ENCODE measurements at regions not wholly inside any gene's neighbourhood (a gene's known extent, or its start where the extent isn't known, plus 50 kb on each side); places are given as distances from the start of the nearest gene placed in this dataset.

DNA sequence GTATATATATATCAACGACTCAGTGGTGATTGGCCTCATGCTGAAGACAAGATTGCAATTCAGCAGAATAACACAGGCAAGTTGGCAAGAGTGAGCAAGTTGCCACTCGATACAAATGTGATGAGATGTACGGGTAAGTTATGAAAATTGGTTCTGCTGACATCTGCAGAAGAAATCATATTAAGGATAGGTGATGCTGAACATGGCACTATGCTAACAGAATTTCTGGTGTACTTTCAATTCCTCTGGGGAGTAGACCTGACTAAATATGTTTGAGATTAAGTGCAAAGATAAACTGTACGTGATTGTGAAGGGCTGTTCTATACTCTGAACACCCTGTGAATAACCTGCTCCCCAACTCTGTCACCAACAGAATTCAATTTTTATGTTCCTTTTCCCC lies 758.2 kb downstream of the TBC1D32 start:
- Histone ChIP-seq H3K27me3 (ENCODE audit: control insufficient read depth, extremely low read depth, insufficient read depth, low read length) (no peaks in the 10 kb centered on the region), H3K4me2 (ENCODE audit: control insufficient read depth, extremely low read depth, insufficient read depth, low read depth, low read length) (no peak overlapping the region), H4K20me1 (ENCODE audit: control insufficient read depth, extremely low read depth, insufficient read depth, low read length) (no peaks in the 10 kb centered on the region), H3K4me1 (ENCODE audit: control insufficient read depth, extremely low read depth, insufficient read depth, low read length) (no peaks in the 10 kb centered on the region), H3K9me1 (ENCODE audit: control insufficient read depth, extremely low read depth, insufficient read depth, low read length) (no peaks in the 10 kb centered on the region), H3K79me2 (ENCODE audit: control insufficient read depth, insufficient read depth, low read length) (no peaks in the 10 kb centered on the region), H3K9me3 (ENCODE audit: control insufficient read depth, low read depth, low read length) (no peaks in the 10 kb centered on the region), H3K4me3 (ENCODE audit: control insufficient read depth in 2 of 3, extremely low read depth in 1 of 3, insufficient read depth in 2 of 3, low read depth in 1 of 3, low read length in 3 of 3) (no peak overlapping the region), H2AFZ (ENCODE audit: control insufficient read depth, low read length) (no peak overlapping the region), H3K36me3 (ENCODE audit: control insufficient read depth in 2 of 2, extremely low read depth in 1 of 2, insufficient read depth in 2 of 2, low read length in 2 of 2) (no peaks in the 10 kb centered on the region), H3K27ac (ENCODE audit: control insufficient read depth, insufficient read depth, low read length) (no peak overlapping the region), H3K9ac (ENCODE audit: control insufficient read depth, extremely low read depth, insufficient read depth, low read length) (no peak overlapping the region)
- TF ChIP-seq, protein P1, sequence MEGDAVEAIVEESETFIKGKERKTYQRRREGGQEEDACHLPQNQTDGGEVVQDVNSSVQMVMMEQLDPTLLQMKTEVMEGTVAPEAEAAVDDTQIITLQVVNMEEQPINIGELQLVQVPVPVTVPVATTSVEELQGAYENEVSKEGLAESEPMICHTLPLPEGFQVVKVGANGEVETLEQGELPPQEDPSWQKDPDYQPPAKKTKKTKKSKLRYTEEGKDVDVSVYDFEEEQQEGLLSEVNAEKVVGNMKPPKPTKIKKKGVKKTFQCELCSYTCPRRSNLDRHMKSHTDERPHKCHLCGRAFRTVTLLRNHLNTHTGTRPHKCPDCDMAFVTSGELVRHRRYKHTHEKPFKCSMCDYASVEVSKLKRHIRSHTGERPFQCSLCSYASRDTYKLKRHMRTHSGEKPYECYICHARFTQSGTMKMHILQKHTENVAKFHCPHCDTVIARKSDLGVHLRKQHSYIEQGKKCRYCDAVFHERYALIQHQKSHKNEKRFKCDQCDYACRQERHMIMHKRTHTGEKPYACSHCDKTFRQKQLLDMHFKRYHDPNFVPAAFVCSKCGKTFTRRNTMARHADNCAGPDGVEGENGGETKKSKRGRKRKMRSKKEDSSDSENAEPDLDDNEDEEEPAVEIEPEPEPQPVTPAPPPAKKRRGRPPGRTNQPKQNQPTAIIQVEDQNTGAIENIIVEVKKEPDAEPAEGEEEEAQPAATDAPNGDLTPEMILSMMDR (optimal IDR thresholded peaks at IDR 0.05 in 1 of 3, IDR thresholded peaks at IDR 0.05 in 1 of 3, conservative IDR thresholded peaks at IDR 0.05 in 1 of 3; ENCODE audit: extremely low read depth in 1 of 3, insufficient read depth in 2 of 3, low read length in 3 of 3): no peak
- FAIRE-seq (no peak), DNase-seq (ENCODE audit: low read depth, low spot score) (no peak)
- dilution Hi-C loops (cut with MboI; ENCODE audit: extremely low pct_ligation_motif_present, low sequenced_read_pairs): no loop called here

GRCh38 chr6:120569714-120570113 lies 764.6 kb downstream of the TBC1D32 start:
- no peak for TF ChIP-seq EZH2 (IDR thresholded peaks at IDR 0.05; ENCODE audit: low read length)
- DNase-seq (ENCODE audit: low read depth, low spot score) (no peak), FAIRE-seq (no peak)
- Histone ChIP-seq H2AFZ (ENCODE audit: control insufficient read depth, low read length) (no peak overlapping the region), H3K27me3 (ENCODE audit: control insufficient read depth, extremely low read depth, insufficient read depth, low read length) (no peaks in the 10 kb centered on the region), H3K4me3 (ENCODE audit: control insufficient read depth in 2 of 3, extremely low read depth in 1 of 3, insufficient read depth in 2 of 3, low read depth in 1 of 3, low read length in 3 of 3) (no peak overlapping the region), H3K4me1 (ENCODE audit: control insufficient read depth, extremely low read depth, insufficient read depth, low read length) (no peaks in the 10 kb centered on the region), H3K36me3 (ENCODE audit: control insufficient read depth in 2 of 2, extremely low read depth in 1 of 2, insufficient read depth in 2 of 2, low read length in 2 of 2) (no peaks in the 10 kb centered on the region), H3K79me2 (ENCODE audit: control insufficient read depth, insufficient read depth, low read length) (no peaks in the 10 kb centered on the region), H3K9me1 (ENCODE audit: control insufficient read depth, extremely low read depth, insufficient read depth, low read length) (no peaks in the 10 kb centered on the region), H3K9me3 (ENCODE audit: control insufficient read depth, low read depth, low read length) (no peaks in the 10 kb centered on the region), H3K27ac (ENCODE audit: control insufficient read depth, insufficient read depth, low read length) (no peak overlapping the region), H3K9ac (ENCODE audit: control insufficient read depth, extremely low read depth, insufficient read depth, low read length) (no peak overlapping the region), H3K4me2 (ENCODE audit: control insufficient read depth, extremely low read depth, insufficient read depth, low read depth, low read length) (no peak overlapping the region), H4K20me1 (ENCODE audit: control insufficient read depth, extremely low read depth, insufficient read depth, low read length) (no peaks in the 10 kb centered on the region)
- dilution Hi-C loops (cut with MboI; ENCODE audit: extremely low pct_ligation_motif_present, low sequenced_read_pairs): no loop called here

DNA sequence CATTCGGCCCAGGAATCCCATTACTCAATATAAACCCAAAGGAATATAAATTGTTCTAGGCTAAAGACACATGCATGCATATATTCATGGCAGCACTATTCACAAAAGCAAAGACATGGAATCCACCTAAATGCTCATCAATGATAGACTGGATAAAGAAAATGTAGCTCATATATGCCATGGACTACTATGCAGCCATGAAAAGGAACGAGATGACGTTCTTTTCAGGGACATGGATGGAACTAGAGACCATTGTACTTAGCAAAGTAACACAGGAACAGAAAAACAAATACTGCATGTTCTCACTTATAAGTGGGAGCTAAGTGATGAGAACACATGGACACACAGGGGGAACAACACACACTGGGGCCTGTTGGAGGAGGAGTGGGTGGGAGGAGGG lies 769.5 kb downstream of the TBC1D32 start:
- Histone ChIP-seq H3K79me2 (ENCODE audit: control insufficient read depth, insufficient read depth, low read length) (no peaks in the 10 kb centered on the region), H3K4me1 (ENCODE audit: control insufficient read depth, extremely low read depth, insufficient read depth, low read length) (no peaks in the 10 kb centered on the region), H4K20me1 (ENCODE audit: control insufficient read depth, extremely low read depth, insufficient read depth, low read length) (no peaks in the 10 kb centered on the region), H3K4me3 (ENCODE audit: control insufficient read depth in 2 of 3, extremely low read depth in 1 of 3, insufficient read depth in 2 of 3, low read depth in 1 of 3, low read length in 3 of 3) (no peak overlapping the region), H3K36me3 (ENCODE audit: control insufficient read depth in 2 of 2, extremely low read depth in 1 of 2, insufficient read depth in 2 of 2, low read length in 2 of 2) (no peaks in the 10 kb centered on the region), H3K27me3 (ENCODE audit: control insufficient read depth, extremely low read depth, insufficient read depth, low read length) (no peaks in the 10 kb centered on the region), H3K9me1 (ENCODE audit: control insufficient read depth, extremely low read depth, insufficient read depth, low read length) (no peaks in the 10 kb centered on the region), H2AFZ (ENCODE audit: control insufficient read depth, low read length) (no peak overlapping the region), H3K9me3 (ENCODE audit: control insufficient read depth, low read depth, low read length) (no peaks in the 10 kb centered on the region), H3K4me2 (ENCODE audit: control insufficient read depth, extremely low read depth, insufficient read depth, low read depth, low read length) (no peak overlapping the region), H3K27ac (ENCODE audit: control insufficient read depth, insufficient read depth, low read length) (no peak overlapping the region), H3K9ac (ENCODE audit: control insufficient read depth, extremely low read depth, insufficient read depth, low read length) (no peak overlapping the region)
- dilution Hi-C loops (cut with MboI; ENCODE audit: extremely low pct_ligation_motif_present, low sequenced_read_pairs): no loop called here
- no peak for FAIRE-seq
- no peak for DNase-seq (ENCODE audit: low read depth, low spot score)
- TF ChIP-seq, protein P1 (optimal IDR thresholded peaks at IDR 0.05 in 1 of 3, IDR thresholded peaks at IDR 0.05 in 1 of 3, conservative IDR thresholded peaks at IDR 0.05 in 1 of 3; ENCODE audit: extremely low read depth in 1 of 3, insufficient read depth in 2 of 3, low read length in 3 of 3): no peak
- no peak for TF ChIP-seq EZH2 (IDR thresholded peaks at IDR 0.05; ENCODE audit: low read length)

Measured in keratinocyte (primary cell).